HCT116 (cell line): ENCODE measurements at regions not wholly inside any gene's neighbourhood (a gene's known extent, or its start where the extent isn't known, plus 50 kb on each side); places are given as distances from the start of the nearest gene placed in this dataset.

Source experiments
- CEBPB ChIP-seq: IDR thresholded peaks from 2 replicates; pipeline ENCODE4 v1.6.1; 2012; ENCODE audit warnings: low read depth
- ELF1 ChIP-seq: IDR thresholded peaks from 2 replicates; pipeline ENCODE4 v1.6.1; 2012; ENCODE audit warnings: low read depth, borderline replicate concordance
- EZH2 ChIP-seq: fragments of 200-600 bp; sonication (generic); IDR thresholded peaks from 2 replicates; pipeline ENCODE4 v1.6.1; 2017; ENCODE audit warnings: antibody characterized with exemption, mixed run types
- FOSL1 ChIP-seq: IDR thresholded peaks from 2 replicates; pipeline ENCODE4 v1.6.1; 2012; ENCODE audit warnings: low read depth
- JUND ChIP-seq: IDR thresholded peaks from 2 replicates; pipeline ENCODE4 v1.6.1; 2012
- POLR2AphosphoS5 ChIP-seq: IDR thresholded peaks from 2 replicates; pipeline ENCODE4 v1.6.1; 2011; ENCODE audit warnings: mild to moderate bottlenecking, low read depth, low read length, moderate library complexity
- SIN3A ChIP-seq: IDR thresholded peaks from 2 replicates; pipeline ENCODE4 v1.6.1; 2012; ENCODE audit warnings: low read depth
- ZFX ChIP-seq: fragments of 450-650 bp; IDR thresholded peaks from 2 replicates; pipeline ENCODE4 v1.6.1; 2017
- TF ChIP-seq, protein P1 (sequence below), 3 experiments: fragments of 200-600 bp in 1 of 3; sonication (generic) in 1 of 3; IDR thresholded peaks in 2 of 3; conservative IDR thresholded peaks in 1 of 3; 2 replicates each; pipeline ENCODE4 v1.5.1; 2012 to 2017; ENCODE audit warnings: low read depth in 2 of 3, low read length in 2 of 3, antibody characterized with exemption in 1 of 3, borderline replicate concordance in 1 of 3, control low read depth in 1 of 3, mild to moderate bottlenecking in 1 of 3, mixed read lengths in 1 of 3, mixed run types in 1 of 3, moderate library complexity in 1 of 3; ENCODE audit not compliant: insufficient read depth in 1 of 3
- TF ChIP-seq, protein P2 (sequence below): IDR thresholded peaks from 2 replicates; pipeline ENCODE4 v1.6.1; 2012
- TF ChIP-seq, protein P3 (sequence below): IDR thresholded peaks from 2 replicates; pipeline ENCODE4 v1.6.1; 2012; ENCODE audit warnings: low read depth
- TF ChIP-seq, protein P4 (sequence below): IDR thresholded peaks from 2 replicates; pipeline ENCODE4 v1.6.1; 2011; ENCODE audit warnings: mild to moderate bottlenecking, low read length, moderate library complexity; ENCODE audit not compliant: insufficient replicate concordance; ENCODE audit errors: extremely low read depth

DNA sequence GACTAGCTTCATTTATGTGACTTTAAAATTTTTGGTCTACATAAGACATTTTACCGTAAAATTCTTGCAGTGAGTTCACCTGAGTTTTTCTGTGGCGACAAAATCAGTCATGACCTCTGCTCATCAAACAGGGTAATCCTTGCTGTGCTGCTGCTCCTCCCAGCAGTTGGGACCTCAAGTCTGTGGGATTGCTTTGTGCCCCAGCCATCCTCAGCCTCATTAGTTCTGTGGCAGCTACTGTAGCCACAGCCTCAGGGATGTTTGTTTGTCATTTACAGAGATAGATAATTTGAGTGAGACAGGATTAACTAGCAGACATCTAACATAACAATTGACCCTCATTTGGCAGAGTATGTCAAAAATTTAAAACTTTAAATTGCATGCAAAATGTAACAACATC lies 357.0 kb downstream of the PCNX1 start:
- TF ChIP-seq, protein P1, sequence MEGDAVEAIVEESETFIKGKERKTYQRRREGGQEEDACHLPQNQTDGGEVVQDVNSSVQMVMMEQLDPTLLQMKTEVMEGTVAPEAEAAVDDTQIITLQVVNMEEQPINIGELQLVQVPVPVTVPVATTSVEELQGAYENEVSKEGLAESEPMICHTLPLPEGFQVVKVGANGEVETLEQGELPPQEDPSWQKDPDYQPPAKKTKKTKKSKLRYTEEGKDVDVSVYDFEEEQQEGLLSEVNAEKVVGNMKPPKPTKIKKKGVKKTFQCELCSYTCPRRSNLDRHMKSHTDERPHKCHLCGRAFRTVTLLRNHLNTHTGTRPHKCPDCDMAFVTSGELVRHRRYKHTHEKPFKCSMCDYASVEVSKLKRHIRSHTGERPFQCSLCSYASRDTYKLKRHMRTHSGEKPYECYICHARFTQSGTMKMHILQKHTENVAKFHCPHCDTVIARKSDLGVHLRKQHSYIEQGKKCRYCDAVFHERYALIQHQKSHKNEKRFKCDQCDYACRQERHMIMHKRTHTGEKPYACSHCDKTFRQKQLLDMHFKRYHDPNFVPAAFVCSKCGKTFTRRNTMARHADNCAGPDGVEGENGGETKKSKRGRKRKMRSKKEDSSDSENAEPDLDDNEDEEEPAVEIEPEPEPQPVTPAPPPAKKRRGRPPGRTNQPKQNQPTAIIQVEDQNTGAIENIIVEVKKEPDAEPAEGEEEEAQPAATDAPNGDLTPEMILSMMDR (IDR thresholded peaks at IDR 0.05 in 2 of 3, conservative IDR thresholded peaks at IDR 0.05 in 1 of 3; ENCODE audit: borderline replicate concordance in 1 of 3, insufficient read depth in 1 of 3, low read depth in 2 of 3, low read length in 2 of 3), result no peak
- TF ChIP-seq EZH2, result no peak
- no peak for TF ChIP-seq JUND
- no peak for TF ChIP-seq ELF1
- TF ChIP-seq POLR2AphosphoS5, result no peak
- TF ChIP-seq CEBPB, result no peak
- TF ChIP-seq, protein P2, sequence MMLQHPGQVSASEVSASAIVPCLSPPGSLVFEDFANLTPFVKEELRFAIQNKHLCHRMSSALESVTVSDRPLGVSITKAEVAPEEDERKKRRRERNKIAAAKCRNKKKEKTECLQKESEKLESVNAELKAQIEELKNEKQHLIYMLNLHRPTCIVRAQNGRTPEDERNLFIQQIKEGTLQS, result no peak
- no peak for TF ChIP-seq FOSL1
- TF ChIP-seq, protein P3, sequence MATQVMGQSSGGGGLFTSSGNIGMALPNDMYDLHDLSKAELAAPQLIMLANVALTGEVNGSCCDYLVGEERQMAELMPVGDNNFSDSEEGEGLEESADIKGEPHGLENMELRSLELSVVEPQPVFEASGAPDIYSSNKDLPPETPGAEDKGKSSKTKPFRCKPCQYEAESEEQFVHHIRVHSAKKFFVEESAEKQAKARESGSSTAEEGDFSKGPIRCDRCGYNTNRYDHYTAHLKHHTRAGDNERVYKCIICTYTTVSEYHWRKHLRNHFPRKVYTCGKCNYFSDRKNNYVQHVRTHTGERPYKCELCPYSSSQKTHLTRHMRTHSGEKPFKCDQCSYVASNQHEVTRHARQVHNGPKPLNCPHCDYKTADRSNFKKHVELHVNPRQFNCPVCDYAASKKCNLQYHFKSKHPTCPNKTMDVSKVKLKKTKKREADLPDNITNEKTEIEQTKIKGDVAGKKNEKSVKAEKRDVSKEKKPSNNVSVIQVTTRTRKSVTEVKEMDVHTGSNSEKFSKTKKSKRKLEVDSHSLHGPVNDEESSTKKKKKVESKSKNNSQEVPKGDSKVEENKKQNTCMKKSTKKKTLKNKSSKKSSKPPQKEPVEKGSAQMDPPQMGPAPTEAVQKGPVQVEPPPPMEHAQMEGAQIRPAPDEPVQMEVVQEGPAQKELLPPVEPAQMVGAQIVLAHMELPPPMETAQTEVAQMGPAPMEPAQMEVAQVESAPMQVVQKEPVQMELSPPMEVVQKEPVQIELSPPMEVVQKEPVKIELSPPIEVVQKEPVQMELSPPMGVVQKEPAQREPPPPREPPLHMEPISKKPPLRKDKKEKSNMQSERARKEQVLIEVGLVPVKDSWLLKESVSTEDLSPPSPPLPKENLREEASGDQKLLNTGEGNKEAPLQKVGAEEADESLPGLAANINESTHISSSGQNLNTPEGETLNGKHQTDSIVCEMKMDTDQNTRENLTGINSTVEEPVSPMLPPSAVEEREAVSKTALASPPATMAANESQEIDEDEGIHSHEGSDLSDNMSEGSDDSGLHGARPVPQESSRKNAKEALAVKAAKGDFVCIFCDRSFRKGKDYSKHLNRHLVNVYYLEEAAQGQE, result no peak
- no peak for TF ChIP-seq SIN3A
- TF ChIP-seq, protein P4, sequence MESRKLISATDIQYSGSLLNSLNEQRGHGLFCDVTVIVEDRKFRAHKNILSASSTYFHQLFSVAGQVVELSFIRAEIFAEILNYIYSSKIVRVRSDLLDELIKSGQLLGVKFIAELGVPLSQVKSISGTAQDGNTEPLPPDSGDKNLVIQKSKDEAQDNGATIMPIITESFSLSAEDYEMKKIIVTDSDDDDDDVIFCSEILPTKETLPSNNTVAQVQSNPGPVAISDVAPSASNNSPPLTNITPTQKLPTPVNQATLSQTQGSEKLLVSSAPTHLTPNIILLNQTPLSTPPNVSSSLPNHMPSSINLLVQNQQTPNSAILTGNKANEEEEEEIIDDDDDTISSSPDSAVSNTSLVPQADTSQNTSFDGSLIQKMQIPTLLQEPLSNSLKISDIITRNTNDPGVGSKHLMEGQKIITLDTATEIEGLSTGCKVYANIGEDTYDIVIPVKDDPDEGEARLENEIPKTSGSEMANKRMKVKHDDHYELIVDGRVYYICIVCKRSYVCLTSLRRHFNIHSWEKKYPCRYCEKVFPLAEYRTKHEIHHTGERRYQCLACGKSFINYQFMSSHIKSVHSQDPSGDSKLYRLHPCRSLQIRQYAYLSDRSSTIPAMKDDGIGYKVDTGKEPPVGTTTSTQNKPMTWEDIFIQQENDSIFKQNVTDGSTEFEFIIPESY, result no peak
- TF ChIP-seq ZFX, result no peak
